Urothelium cell line (cell line): ENCODE measurements at regions not wholly inside any gene's neighbourhood (a gene's known extent, or its start where the extent isn't known, plus 50 kb on each side); places are given as distances from the start of the nearest gene placed in this dataset.

Experiments
- DNase-seq: peaks from one replicate; pipeline ENCODE4 v3.0.0; 2011; ENCODE audit warnings: low spot score, mixed read lengths
- FAIRE-seq: peaks from 2 replicates; lab custom pipeline; 2011; peaks lifted over from hg19 to GRCh38; lab: Jason Lieb, UNC

DNA sequence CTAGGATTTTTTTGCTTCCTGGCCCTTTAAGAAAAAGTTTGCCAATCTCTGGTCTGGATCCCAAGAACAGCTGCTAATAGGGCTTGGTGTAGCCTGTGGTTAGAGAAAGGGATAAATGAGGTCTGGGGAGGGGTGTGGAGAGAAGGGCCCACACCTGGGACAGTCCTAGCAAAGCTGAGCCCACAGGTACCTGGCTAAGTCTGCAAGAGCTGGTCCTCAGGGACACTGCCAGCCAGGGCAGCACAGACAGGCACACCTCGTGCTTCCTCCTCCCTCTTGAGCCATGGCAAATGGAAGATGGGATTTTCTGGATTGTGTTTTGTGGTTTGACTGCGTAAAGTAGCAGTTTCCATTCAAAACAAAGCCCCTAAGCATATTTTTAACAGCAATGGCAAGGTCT, 217.5 kb downstream of the SOX9 start:
- DNase-seq = peak; percentile 44
- FAIRE-seq = no peak

DNA sequence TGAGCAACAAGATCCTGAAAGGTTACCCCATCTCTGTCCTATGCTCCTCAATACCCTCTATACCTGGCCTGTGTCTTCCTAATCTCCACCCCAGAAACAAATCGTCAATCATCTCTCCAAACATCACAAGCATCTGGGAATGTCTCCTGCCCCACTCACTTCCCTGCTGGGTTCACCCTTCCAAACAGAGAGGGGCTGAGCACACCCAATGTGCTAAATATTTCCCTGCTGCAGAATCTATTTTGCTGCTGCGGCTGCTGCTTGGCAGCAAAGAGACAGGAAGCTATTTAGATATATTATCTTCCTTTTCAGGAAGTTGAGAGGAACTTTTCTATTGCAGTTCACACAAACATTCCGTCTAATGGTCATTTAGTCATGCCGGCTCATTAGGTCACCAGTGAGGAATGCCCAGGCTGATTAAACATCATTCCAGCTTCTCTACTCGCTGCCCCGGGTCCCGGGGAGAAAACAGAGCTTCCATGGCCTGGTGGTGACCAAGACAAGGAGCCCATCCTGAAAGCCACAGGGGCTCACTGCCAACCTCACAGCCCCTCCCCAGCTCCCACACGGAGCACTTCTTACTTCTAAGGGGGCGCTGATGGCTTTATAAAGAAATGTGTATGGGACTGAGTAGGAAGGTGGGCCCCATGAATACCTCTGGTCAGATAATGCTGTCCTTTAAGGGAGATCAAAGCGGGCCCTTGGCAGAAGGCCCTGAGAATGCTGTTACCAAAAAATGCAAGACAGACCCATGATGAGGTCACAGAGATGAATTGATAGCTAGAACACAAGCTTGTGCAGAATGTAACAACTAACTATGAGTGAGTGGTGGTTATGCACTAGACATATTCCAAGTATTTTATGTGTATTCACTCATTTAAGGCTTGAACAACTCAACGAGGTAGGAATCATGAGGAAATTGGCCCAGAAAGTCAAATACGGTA, 218.3 kb downstream of the SOX9 start:
- DNase-seq (peak; percentile 90), FAIRE-seq (peak; percentile 99)

- FAIRE-seq = peak; percentile 87
- no peak for DNase-seq
These were observed 220.0 kb downstream of the SOX9 start for GRCh38 chr17:72340836-72341235.

DNA sequence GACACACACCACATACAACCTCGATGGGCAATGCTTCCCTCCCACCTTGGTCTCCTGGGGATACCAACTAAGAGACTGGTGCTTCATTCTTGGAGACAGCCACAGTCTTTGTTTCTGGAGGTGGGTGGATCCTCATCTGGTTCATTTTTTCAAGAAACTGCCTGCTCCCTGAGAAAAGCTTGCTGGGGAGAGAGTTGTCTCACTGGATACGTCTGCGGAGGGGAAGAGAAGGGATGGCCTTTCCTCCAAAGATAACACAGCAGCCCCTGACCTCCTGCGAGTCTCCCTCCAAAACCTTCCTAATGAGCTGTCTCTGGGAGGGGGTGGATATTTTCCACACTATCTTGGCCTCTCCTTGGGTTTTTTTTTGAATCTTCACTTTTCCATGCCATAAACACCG, 221.2 kb downstream of the SOX9 start:
- no peak for FAIRE-seq
- DNase-seq = no peak

- DNase-seq (peak; percentile 43), FAIRE-seq (no peak)
These were observed 222.1 kb downstream of the SOX9 start for GRCh38 chr17:72342627-72343527.

DNA sequence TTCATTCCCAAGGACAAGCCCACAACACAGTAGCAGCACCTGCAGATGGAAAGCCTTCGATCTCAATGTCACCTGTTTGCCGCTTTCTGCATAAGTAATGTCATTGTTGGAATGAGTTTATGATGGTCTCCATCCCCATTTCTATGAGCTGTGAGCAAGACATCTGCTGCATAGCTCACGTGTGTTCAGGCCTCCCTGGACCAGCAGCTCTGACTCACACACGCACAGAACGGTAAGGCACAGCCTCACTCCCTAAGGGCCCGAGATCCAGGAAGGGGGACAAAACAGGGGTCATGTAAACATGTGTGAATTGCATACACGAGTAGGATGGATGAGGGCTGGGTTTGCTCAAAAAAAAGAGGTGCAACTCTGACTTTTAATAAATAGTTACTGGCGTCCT, 223.1 kb downstream of the SOX9 start:
- DNase-seq (no peak), FAIRE-seq (peak; percentile 84)

DNA sequence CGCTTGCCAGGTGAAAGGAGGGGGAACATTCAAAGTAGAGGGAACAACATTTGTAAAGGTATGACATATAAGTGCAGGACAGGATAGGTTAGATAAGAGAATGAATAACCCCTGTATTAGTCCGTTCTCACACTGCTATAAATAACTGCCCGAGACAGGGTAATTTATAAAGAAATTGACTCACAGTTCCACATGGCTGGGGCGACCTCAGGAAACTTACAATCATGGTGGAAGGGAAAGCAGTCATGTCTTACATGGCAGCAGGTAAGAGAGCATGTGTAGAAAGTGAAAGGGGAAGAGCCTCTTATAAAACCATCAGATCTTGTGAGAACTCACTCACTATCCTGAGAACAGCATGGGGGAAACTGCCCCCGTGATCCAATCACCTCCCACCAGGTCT, 223.8 kb downstream of the SOX9 start:
- DNase-seq (no peak), FAIRE-seq (peak; percentile 9)

DNA sequence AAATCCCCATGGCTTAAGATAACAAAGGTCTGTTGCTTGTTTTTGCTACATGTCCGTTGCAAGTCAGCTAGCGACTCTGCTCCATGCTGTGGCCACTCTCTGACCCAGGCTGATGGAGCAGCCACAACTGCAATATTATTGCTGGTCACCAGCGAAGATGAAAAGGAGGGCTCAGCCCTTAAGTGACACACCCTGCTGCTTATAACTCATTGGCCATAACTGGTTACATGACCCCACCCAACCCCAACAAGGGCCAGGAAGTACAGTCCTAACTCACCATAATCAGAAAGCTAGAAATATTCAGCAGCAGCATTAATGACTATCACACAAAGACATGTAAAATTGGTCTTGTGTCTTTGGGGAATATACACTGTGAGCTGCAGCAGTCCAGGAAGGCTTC, 224.3 kb downstream of the SOX9 start:
- no peak for DNase-seq
- FAIRE-seq = peak; percentile 78

GRCh38 chr17:72345536-72345935, 224.7 kb downstream of the SOX9 start:
- DNase-seq = no peak
- FAIRE-seq = no peak

GRCh38 chr17:72346306-72346705, 225.5 kb downstream of the SOX9 start:
- no peak for FAIRE-seq
- DNase-seq = no peak

- peak; percentile 44 for FAIRE-seq
- DNase-seq = no peak
These were observed 228.2 kb downstream of the SOX9 start for GRCh38 chr17:72349011-72349410.

DNA sequence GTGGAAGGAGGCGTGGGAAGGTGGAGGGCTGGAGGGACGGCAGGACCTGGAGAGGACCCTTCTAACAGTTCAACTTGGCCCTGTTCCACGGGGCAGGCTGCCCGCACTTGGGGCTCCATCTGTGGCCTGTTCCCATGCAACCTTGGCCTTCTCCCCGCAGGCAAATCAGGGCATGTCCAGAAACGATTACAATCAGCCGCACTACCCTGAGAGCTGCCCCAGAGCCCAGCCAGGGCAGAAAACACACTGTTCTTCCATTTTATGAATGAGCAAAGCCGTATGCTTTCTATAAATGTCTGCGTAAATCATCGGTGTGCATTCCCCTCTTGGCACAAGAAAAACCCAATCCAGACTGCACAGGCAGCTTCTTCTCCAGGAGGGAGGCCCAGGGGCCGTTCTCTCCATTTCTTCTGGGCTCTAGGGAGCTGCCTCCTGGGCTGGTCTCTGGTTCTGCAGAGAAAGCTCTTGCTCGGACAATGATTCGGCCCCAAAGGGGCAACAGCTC, 228.7 kb downstream of the SOX9 start:
- FAIRE-seq (no peak), DNase-seq (no peak)

- DNase-seq = no peak
These were observed 229.3 kb downstream of the SOX9 start for GRCh38 chr17:72350073-72350472.

GRCh38 chr17:72351365-72351764, 230.5 kb downstream of the SOX9 start:
- DNase-seq (no peak), FAIRE-seq (no peak)

More at GRCh38 chr17:72350073-72350472, 229.3 kb downstream of the SOX9 start:
- peak; percentile 58 for FAIRE-seq

- FAIRE-seq (peak; percentile 96), DNase-seq (no peak)
These were observed 231.1 kb downstream of the SOX9 start for GRCh38 chr17:72351884-72352346.

DNA sequence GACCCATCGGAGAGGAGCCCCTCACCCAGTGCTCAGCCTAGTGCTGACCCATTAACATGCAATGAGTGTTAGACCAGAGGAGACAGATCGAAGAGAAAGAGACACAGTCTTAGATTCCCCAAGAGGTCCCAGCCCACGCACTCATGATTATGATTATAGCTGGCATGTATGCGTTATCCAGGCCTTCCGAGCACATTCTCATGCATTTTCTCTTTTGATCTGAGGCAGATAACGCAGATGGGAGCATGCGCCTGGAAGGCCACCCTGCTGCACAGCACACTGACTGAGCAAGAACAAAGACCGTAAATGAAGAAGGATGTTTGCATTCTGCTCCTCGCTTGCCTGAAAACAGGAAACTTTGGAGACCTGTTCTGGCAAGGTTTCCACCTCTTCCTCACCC, 232.7 kb downstream of the SOX9 start:
- DNase-seq (no peak), FAIRE-seq (no peak)

DNA sequence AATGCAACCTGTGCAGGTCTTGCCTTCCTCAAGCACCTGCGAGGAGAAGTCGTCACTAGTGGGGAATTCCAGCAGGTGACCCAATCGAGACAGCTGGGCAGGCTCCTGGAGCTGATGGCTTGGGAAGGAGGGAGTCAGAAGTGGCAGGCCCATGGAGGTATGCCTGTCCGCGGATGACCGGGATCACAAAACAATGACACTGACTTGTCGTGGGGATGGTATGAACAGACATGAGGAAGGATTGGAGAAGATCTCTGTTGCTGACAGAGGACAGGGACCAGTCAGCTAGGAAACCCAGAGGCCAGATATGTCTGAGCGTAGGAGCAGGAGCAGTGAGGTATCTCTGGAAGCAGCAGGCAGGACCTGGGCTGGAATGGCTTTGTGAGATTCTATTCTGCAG, 233.3 kb downstream of the SOX9 start:
- peak; percentile 71 for FAIRE-seq
- DNase-seq = no peak

DNA sequence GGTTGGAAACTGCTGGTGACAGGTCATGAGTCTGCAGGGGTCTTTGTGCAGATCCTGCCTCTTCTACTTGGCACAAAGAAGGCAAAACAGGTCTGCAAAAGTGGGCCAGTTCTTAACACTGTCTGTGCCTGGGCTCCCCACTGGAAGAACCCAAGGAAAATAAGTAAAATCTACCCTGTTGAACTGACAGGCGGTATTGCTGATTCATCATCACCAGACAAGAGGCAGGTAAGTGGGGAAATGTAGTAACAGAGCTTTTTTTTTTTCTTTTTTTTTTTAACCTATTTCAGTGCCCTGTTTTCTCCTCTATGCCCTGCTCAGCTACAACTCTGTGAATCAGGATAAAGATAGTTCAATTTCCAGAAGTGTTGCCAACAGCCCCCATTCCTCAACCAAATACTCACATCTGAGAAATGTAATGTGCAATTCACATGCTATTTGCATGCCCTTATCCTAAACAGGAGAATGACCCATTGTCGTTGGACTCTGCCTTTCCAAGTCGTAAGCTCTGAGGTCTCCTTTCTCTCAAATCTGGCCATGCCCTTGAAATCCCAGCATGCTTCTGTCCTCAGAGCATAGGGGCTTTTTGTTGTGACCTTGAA, 237.0 kb downstream of the SOX9 start:
- DNase-seq = peak; percentile 50
- FAIRE-seq = peak; percentile 70

DNA sequence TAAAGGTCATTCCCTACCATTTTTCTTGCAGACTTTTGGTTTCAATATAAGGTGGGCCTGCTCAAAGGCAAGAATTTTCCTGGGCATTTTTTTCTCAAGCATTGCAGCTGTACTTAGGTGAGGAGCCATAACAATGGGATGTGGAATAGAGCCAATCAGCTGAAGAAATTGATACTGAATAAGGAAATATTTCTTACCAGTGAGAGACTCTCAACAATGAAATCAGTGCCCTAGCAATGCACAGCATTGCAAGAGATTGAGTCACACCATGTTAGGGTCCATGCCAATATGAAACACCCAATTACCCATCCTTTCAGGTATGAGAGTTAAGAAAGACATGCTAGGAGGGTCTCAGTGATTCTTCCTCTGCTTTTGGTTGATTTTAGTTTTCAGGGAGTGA, 237.6 kb downstream of the SOX9 start:
- FAIRE-seq = peak; percentile 74

DNA sequence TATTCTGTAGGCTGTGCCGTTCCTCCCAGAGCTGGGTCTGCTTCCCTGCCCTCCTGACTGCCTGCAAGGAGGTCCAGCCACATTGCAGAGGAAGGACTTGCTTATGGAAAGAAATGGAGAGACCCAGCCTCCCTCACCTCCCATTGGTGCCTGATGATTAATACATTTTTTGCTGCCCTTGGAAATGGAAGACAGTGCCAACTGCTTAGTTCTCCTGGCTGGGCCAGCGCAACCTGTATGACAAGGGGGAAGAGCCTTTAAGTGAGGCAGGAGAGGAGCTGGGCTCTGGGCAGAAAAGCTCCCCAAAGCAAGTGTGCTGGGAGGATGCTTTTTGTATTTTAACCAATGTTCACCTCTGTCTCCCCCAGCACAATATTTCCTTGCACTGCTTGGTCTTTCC, 238.5 kb downstream of the SOX9 start:
- FAIRE-seq (peak; percentile 87), DNase-seq (no peak)

More for the DNA sequence above, 237.6 kb downstream of the SOX9 start:
- DNase-seq = peak; percentile 84

DNA sequence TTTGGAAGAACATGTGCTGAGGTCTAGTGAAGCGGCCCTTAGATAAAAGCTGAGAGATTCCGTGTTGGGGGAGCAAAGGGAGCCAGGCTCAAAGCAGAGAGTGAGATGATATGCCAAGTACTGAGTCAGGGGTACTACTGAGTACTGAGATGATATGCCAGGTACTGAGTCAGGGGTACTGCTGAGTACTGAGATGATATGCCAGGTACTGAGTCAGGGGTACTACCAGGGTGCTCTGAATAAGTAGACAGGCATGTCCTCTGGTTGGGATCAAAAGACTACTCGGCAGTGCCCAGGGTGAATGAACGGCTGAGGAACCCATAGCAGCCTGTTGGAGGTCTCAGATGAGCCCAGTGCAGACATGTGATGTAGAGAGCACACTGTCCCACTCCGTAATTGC, 239.0 kb downstream of the SOX9 start:
- FAIRE-seq = peak; percentile 87
- no peak for DNase-seq
